SK-N-SH (cell line): ENCODE measurements at regions not wholly inside any gene's neighbourhood (a gene's known extent, or its start where the extent isn't known, plus 50 kb on each side); places are given as distances from the start of the nearest gene placed in this dataset.

ENCODE experiments used
- POLR2AphosphoS5 ChIP-seq: IDR thresholded peaks from 2 replicates; pipeline ENCODE4 v1.6.1; 2012; ENCODE audit warnings: low read depth, low read length
- RAD21 ChIP-seq: IDR thresholded peaks from 2 replicates; pipeline ENCODE4 v1.6.1; 2012; ENCODE audit warnings: mild to moderate bottlenecking, low read length
- TAF1 ChIP-seq: IDR thresholded peaks from 2 replicates; pipeline ENCODE4 v1.6.1; 2012; ENCODE audit warnings: low read depth, mild to moderate bottlenecking, low read length, moderate library complexity, borderline replicate concordance
- TCF12 ChIP-seq: IDR thresholded peaks from 2 replicates; pipeline ENCODE4 v1.4.0; 2012
- TF ChIP-seq, protein P1 (sequence below): fragments of 200-600 bp; sonication (generic); IDR thresholded peaks from 2 replicates; pipeline ENCODE4 v1.6.1; 2017; ENCODE audit warnings: antibody characterized with exemption, mild to moderate bottlenecking, moderate library complexity
- TF ChIP-seq, protein P2 (sequence below): IDR thresholded peaks from 2 replicates; pipeline ENCODE4 v1.4.0; 2012; ENCODE audit warnings: low read depth
- TF ChIP-seq, protein P3 (sequence below): fragments of 150-350 bp; IDR thresholded peaks from 2 replicates; pipeline ENCODE4 v1.6.1; 2016; ENCODE audit warnings: mild to moderate bottlenecking, low read depth, low read length

DNA sequence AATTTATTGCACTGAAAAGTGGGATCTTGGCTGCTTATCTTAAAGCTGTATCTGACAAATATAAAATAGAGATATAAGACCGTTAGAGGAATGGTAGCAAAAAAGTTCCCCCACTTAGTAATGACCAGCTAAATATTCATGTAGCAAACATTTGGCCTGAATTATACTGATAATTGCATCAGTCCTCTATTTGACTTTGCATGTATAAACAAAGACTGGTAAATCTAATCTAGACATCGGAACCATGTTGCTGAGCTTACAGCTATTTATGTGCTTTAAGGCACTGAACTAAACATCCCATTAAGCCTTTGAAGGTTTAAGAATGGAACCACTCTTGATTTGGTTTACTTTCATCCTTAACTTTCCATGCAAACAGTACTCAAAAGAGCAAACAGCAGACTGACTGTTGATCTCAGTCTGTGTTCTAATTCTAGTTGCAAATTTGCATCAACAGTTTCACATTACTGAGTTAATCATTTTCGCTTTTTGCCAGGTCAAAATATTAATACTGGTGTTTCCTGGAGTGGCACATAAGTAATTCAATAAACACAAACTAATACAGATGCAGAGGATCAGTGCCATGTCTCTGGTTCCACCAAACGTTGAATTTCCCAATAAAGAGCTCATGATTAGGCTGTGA lies 203.5 kb upstream of the HTR2A start:
- TF ChIP-seq, protein P1, sequence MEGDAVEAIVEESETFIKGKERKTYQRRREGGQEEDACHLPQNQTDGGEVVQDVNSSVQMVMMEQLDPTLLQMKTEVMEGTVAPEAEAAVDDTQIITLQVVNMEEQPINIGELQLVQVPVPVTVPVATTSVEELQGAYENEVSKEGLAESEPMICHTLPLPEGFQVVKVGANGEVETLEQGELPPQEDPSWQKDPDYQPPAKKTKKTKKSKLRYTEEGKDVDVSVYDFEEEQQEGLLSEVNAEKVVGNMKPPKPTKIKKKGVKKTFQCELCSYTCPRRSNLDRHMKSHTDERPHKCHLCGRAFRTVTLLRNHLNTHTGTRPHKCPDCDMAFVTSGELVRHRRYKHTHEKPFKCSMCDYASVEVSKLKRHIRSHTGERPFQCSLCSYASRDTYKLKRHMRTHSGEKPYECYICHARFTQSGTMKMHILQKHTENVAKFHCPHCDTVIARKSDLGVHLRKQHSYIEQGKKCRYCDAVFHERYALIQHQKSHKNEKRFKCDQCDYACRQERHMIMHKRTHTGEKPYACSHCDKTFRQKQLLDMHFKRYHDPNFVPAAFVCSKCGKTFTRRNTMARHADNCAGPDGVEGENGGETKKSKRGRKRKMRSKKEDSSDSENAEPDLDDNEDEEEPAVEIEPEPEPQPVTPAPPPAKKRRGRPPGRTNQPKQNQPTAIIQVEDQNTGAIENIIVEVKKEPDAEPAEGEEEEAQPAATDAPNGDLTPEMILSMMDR = no peak
- TF ChIP-seq TAF1 = no peak
- TF ChIP-seq, protein P2, sequence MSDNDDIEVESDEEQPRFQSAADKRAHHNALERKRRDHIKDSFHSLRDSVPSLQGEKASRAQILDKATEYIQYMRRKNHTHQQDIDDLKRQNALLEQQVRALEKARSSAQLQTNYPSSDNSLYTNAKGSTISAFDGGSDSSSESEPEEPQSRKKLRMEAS = no peak
- no peak for TF ChIP-seq TCF12
- TF ChIP-seq POLR2AphosphoS5 = no peak
- TF ChIP-seq, protein P3, sequence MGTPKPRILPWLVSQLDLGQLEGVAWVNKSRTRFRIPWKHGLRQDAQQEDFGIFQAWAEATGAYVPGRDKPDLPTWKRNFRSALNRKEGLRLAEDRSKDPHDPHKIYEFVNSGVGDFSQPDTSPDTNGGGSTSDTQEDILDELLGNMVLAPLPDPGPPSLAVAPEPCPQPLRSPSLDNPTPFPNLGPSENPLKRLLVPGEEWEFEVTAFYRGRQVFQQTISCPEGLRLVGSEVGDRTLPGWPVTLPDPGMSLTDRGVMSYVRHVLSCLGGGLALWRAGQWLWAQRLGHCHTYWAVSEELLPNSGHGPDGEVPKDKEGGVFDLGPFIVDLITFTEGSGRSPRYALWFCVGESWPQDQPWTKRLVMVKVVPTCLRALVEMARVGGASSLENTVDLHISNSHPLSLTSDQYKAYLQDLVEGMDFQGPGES = no peak
- TF ChIP-seq RAD21 = no peak
